ENCODE measurements at regions not wholly inside any gene's neighbourhood (a gene's known extent, or its start where the extent isn't known, plus 50 kb on each side); places are given as distances from the start of the nearest gene placed in this dataset.

GRCh38 chr6:93825950-93826349 is 406.6 kb upstream of the EPHA7 start:
- no peaks in the 10 kb centered on the region for H3K36me3 ChIP-seq (replicated peaks; ENCODE audit: low read depth, low read length)
- no peak overlapping the region for H3K4me3 ChIP-seq (ENCODE audit: low read length)
- H3K79me2 ChIP-seq (ENCODE audit: low read length): no peaks in the 10 kb centered on the region
- H3K4me2 ChIP-seq (ENCODE audit: low read length): no peak overlapping the region
- no peaks in the 10 kb centered on the region for H4K20me1 ChIP-seq (ENCODE audit: insufficient read depth, low read length)
- H3K9me3 ChIP-seq (ENCODE audit: insufficient read depth, low read length): no peaks in the 10 kb centered on the region
- H3K27me3 ChIP-seq (ENCODE audit: low read depth, low read length): no peaks in the 10 kb centered on the region
- no peak overlapping the region for H3K27ac ChIP-seq (ENCODE audit: low read length)
- H2AFZ ChIP-seq (ENCODE audit: low read depth, low read length): no peak overlapping the region
- H3K4me1 ChIP-seq (ENCODE audit: low read length): no peaks in the 10 kb centered on the region
- no peak for TF ChIP-seq CTCF (IDR thresholded peaks at IDR 0.05; ENCODE audit: low read depth, low read length)
- TF ChIP-seq EZH2phosphoT487 (IDR thresholded peaks at IDR 0.05; ENCODE audit: low read depth): no peak
- H3K9ac ChIP-seq (ENCODE audit: low read length): no peak overlapping the region

- Histone ChIP-seq H3K4me1 (ENCODE audit: low read length) (no peaks in the 10 kb centered on the region), H3K9me3 (ENCODE audit: insufficient read depth, low read length) (no peaks in the 10 kb centered on the region), H3K4me2 (ENCODE audit: low read length) (no peak overlapping the region), H3K27ac (ENCODE audit: low read length) (no peak overlapping the region), H3K27me3 (ENCODE audit: low read depth, low read length) (no peaks in the 10 kb centered on the region), H3K4me3 (ENCODE audit: low read length) (no peak overlapping the region), H3K9ac (ENCODE audit: low read length) (no peak overlapping the region), H2AFZ (ENCODE audit: low read depth, low read length) (no peak overlapping the region), H3K79me2 (ENCODE audit: low read length) (no peaks in the 10 kb centered on the region), H4K20me1 (ENCODE audit: insufficient read depth, low read length) (no peaks in the 10 kb centered on the region), H3K36me3 (replicated peaks; ENCODE audit: low read depth, low read length) (no peaks in the 10 kb centered on the region)
- TF ChIP-seq CTCF (IDR thresholded peaks at IDR 0.05; ENCODE audit: low read depth, low read length) (no peak), EZH2phosphoT487 (IDR thresholded peaks at IDR 0.05; ENCODE audit: low read depth) (no peak)
Measured at GRCh38 chr6:93823489-93823888, 404.1 kb upstream of the EPHA7 start.

DNA sequence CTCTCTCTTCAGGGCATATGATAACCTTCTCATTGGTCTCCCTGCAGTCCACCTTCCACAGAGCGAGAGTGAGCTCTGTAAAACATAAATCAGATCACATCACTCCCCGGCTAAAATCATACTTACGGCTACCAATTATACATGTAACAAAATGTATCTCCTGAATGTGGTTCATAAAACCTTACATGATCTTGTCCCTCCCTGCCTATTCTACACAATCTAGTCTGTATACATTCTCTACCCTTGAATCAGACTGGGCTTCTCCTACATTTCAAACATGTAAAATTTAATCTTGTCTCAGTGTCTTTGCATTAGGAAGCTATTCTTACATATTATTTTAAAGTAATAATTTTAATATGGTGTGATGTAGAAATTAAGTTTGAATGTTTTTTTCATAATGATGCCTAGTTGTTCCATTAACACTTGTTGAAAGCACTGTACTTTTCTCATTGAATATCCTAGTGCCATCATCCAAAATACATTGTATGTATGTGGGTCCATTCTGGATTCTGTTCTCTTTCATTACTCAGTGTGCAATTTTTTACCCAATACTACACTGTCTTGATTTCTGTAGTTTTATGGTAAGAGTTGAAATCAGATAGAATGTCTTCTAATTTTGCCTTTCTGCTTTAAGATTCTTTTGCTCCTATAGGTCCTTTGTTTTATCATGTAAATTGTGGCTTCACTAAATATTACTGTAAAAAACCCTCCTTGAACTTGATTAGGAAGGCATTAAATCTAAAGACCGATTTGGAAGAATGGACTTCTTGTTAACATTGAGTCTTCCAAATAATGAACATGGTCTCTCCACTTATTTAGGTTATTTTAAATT is 403.3 kb upstream of the EPHA7 start:
- no peak overlapping the region for H3K4me3 ChIP-seq (ENCODE audit: low read length)
- no peaks in the 10 kb centered on the region for H3K27me3 ChIP-seq (ENCODE audit: low read depth, low read length)
- TF ChIP-seq CTCF (IDR thresholded peaks at IDR 0.05; ENCODE audit: low read depth, low read length) (no peak), EZH2phosphoT487 (IDR thresholded peaks at IDR 0.05; ENCODE audit: low read depth) (no peak)
- H2AFZ ChIP-seq (ENCODE audit: low read depth, low read length): no peak overlapping the region
- no peaks in the 10 kb centered on the region for H4K20me1 ChIP-seq (ENCODE audit: insufficient read depth, low read length)
- no peak overlapping the region for H3K9ac ChIP-seq (ENCODE audit: low read length)
- no peaks in the 10 kb centered on the region for H3K36me3 ChIP-seq (replicated peaks; ENCODE audit: low read depth, low read length)
- no peak overlapping the region for H3K4me2 ChIP-seq (ENCODE audit: low read length)
- no peaks in the 10 kb centered on the region for H3K79me2 ChIP-seq (ENCODE audit: low read length)
- no peaks in the 10 kb centered on the region for H3K4me1 ChIP-seq (ENCODE audit: low read length)
- H3K27ac ChIP-seq (ENCODE audit: low read length): no peak overlapping the region
- no peaks in the 10 kb centered on the region for H3K9me3 ChIP-seq (ENCODE audit: insufficient read depth, low read length)

GRCh38 chr6:93821953-93822352 is 402.6 kb upstream of the EPHA7 start:
- no peaks in the 10 kb centered on the region for H4K20me1 ChIP-seq (ENCODE audit: insufficient read depth, low read length)
- no peak overlapping the region for H3K4me3 ChIP-seq (ENCODE audit: low read length)
- H3K36me3 ChIP-seq (replicated peaks; ENCODE audit: low read depth, low read length): no peaks in the 10 kb centered on the region
- H3K4me2 ChIP-seq (ENCODE audit: low read length): no peak overlapping the region
- H3K27ac ChIP-seq (ENCODE audit: low read length): no peak overlapping the region
- no peaks in the 10 kb centered on the region for H3K27me3 ChIP-seq (ENCODE audit: low read depth, low read length)
- H3K9ac ChIP-seq (ENCODE audit: low read length): no peak overlapping the region
- no peaks in the 10 kb centered on the region for H3K79me2 ChIP-seq (ENCODE audit: low read length)
- H2AFZ ChIP-seq (ENCODE audit: low read depth, low read length): no peak overlapping the region
- H3K4me1 ChIP-seq (ENCODE audit: low read length): no peaks in the 10 kb centered on the region
- TF ChIP-seq EZH2phosphoT487 (IDR thresholded peaks at IDR 0.05; ENCODE audit: low read depth): no peak
- H3K9me3 ChIP-seq (ENCODE audit: insufficient read depth, low read length): no peaks in the 10 kb centered on the region

Data from OCI-LY3 (cell line).